Esophagus squamous epithelium (tissue), 4 donors: ENCODE measurements at regions not wholly inside any gene's neighbourhood (a gene's known extent, or its start where the extent isn't known, plus 50 kb on each side); places are given as distances from the start of the nearest gene placed in this dataset.

Experiments
- POLR2A ChIP-seq, 4 donors: fragments of 450-650 bp; IDR thresholded peaks; one replicate each; pipeline ENCODE4 v1.6.1; 2017; ENCODE audit warnings: antibody characterized with exemption in 4 of 4, mild to moderate bottlenecking in 4 of 4, moderate library complexity in 3 of 4
- TF ChIP-seq, protein P1 (sequence below), 6 experiments: fragments of 450-650 bp in 4 of 6; fragments of 200-600 bp in 2 of 6; sonication (generic) in 2 of 6; IDR thresholded peaks; one replicate each; pipeline ENCODE4 v1.5.1; 2016 to 2019; ENCODE audit warnings: antibody characterized with exemption in 6 of 6, mild to moderate bottlenecking in 4 of 6, moderate library complexity in 4 of 6

DNA sequence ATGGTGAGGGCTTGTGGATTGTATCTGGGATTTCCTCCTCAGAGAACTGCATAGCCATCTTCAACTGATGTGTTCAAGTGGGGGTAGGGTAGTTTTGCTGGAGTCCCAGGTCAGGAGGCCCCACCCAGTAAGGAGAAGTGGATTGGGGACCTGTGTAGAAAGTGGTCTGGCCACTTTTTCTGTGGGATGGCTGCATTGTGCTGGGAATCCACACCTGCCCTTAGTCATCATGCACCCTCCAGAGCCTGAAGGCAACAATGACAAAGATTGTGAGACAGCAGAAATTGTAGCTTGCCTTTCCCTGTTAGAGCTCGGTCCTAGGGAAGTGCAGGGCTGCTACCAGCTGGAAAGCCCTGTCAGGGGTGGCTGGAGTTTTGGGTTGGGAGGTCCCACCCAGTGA lies 255.4 kb downstream of the NDFIP2 start:
- TF ChIP-seq, protein P1, sequence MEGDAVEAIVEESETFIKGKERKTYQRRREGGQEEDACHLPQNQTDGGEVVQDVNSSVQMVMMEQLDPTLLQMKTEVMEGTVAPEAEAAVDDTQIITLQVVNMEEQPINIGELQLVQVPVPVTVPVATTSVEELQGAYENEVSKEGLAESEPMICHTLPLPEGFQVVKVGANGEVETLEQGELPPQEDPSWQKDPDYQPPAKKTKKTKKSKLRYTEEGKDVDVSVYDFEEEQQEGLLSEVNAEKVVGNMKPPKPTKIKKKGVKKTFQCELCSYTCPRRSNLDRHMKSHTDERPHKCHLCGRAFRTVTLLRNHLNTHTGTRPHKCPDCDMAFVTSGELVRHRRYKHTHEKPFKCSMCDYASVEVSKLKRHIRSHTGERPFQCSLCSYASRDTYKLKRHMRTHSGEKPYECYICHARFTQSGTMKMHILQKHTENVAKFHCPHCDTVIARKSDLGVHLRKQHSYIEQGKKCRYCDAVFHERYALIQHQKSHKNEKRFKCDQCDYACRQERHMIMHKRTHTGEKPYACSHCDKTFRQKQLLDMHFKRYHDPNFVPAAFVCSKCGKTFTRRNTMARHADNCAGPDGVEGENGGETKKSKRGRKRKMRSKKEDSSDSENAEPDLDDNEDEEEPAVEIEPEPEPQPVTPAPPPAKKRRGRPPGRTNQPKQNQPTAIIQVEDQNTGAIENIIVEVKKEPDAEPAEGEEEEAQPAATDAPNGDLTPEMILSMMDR (IDR thresholded peaks at IDR 0.05): no peak
- TF ChIP-seq POLR2A (IDR thresholded peaks at IDR 0.05): no peak
